Common myeloid progenitor, CD34-positive (primary cell): ENCODE measurements at regions not wholly inside any gene's neighbourhood (a gene's known extent, or its start where the extent isn't known, plus 50 kb on each side); places are given as distances from the start of the nearest gene placed in this dataset.

Source experiments
- CTCF ChIA-PET: fragments of 350-600 bp; sonication (Branson Sonifier 250); formaldehyde crosslinking; loops from one replicate; lab custom pipeline; 2021; ENCODE audit warnings: antibody characterized with exemption; lab: Charles Lee
- POLR2A ChIA-PET: fragments of 350-600 bp; sonication (Branson Sonifier 250); formaldehyde crosslinking; loops from one replicate; lab custom pipeline; 2021; ENCODE audit warnings: antibody characterized with exemption; lab: Charles Lee
- DNase-seq, 3 donors: peaks; one replicate each; pipeline versions ENCODE4 v3.0.0 to v3.0.0-alpha.2; 2013
- H3K27ac ChIP-seq, 2 experiments: 1 replicate in 1 of 2; 2 replicates in 1 of 2; pipeline ENCODE4 v1.7.0; 2013; ENCODE audit warnings: inconsistent platforms in 2 of 2, low read length in 2 of 2, mild to moderate bottlenecking in 2 of 2, low read depth in 1 of 2, moderate library complexity in 1 of 2; ENCODE audit not compliant: severe bottlenecking in 2 of 2, insufficient read depth in 1 of 2, poor library complexity in 1 of 2
- H3K27me3 ChIP-seq, 5 experiments: replicated peaks in 2 of 5; 1 replicate in 3 of 5; 2 replicates in 2 of 5; pipeline versions ENCODE4 v1.6.1 to v1.7.0; 2013; ENCODE audit warnings: low read length in 4 of 5, mild to moderate bottlenecking in 2 of 5, moderate library complexity in 2 of 5, inconsistent platforms in 1 of 5; ENCODE audit not compliant: insufficient read depth in 5 of 5, control insufficient read depth in 4 of 5
- H3K36me3 ChIP-seq, 4 experiments: 1 replicate in 2 of 4; 2 replicates in 2 of 4; pipeline versions ENCODE4 v1.6.1 to v1.7.0; 2013; ENCODE audit warnings: low read length in 3 of 4, control low read depth in 1 of 4, mild to moderate bottlenecking in 1 of 4; ENCODE audit not compliant: control insufficient read depth in 4 of 4, insufficient read depth in 4 of 4
- H3K4me1 ChIP-seq, 4 experiments: 1 replicate in 3 of 4; 2 replicates in 1 of 4; pipeline versions ENCODE4 v1.6.1 to v1.7.1; 2013; ENCODE audit warnings: low read length in 3 of 4, mild to moderate bottlenecking in 3 of 4, control low read depth in 1 of 4, inconsistent platforms in 1 of 4, moderate library complexity in 1 of 4; ENCODE audit not compliant: control insufficient read depth in 4 of 4, insufficient read depth in 4 of 4; ENCODE audit errors: control extremely low read depth in 1 of 4
- H3K4me3 ChIP-seq, 7 experiments: 1 replicate in 4 of 7; 2 replicates in 3 of 7; pipeline versions ENCODE4 v1.5.1 to v1.7.0; 2013; ENCODE audit warnings: mild to moderate bottlenecking in 7 of 7, low read length in 6 of 7, moderate library complexity in 6 of 7, inconsistent platforms in 2 of 7, low read depth in 2 of 7, control low read depth in 1 of 7; ENCODE audit not compliant: insufficient read depth in 4 of 7, control insufficient read depth in 1 of 7; ENCODE audit errors: extremely low read depth in 1 of 7
- H3K9me3 ChIP-seq, 5 experiments: 1 replicate in 4 of 5; 2 replicates in 1 of 5; pipeline versions ENCODE4 v1.6.1 to v1.7.1; 2013; ENCODE audit warnings: low read length in 4 of 5, mild to moderate bottlenecking in 2 of 5, inconsistent platforms in 1 of 5, low read depth in 1 of 5, moderate library complexity in 1 of 5; ENCODE audit not compliant: control insufficient read depth in 4 of 5, insufficient read depth in 2 of 5; ENCODE audit errors: control extremely low read depth in 1 of 5
- WGBS: methylation state at CpG from one replicate; pipeline ENCODE4 v1.1.5; 2013; ENCODE audit not compliant: insufficient coverage; 5-methylcytosine and 5-hydroxymethylcytosine counted together

DNA sequence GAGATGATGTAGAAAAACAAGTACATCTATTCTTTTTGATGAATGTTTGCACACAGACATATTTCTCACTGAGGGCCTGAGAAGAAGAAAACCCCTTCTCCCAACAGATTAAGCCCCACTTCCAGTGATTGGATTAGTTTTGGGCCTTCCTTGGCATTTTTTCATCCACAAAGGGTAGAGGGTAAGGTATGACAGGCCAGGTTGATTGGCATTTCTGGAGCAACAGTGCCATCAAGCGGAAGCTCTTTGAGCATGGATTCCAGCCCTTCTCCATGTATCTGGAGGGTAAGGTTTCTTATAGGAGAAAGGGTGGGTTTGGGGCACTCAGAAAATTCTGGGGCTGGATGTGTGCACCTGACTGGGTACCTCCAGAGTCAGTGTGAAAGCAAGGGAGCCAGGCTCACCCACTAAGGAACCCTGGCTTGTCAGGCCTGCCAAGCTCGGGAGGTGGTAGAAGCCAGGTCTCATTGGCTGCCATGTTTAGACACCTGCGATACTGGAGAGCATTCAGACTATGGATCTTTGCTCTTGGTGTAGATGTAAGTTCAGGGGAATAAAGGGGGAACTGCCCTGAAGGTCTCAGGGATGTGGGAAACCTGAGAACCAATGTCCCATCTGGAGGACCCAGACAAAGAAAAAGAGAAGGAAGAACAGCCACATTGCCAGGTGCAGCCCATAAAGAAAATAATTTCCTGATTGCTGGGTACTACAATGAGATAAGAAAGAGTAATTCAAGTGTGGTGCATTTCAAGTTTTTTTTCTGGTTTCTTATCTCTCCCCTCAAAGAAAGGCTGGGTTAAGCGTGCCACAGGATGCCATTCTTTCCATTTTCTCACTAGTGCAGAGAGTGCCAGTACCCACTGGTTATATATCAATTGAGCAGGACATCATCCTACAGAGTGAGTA is 222.3 kb upstream of the AGTR2 start:
- CTCF ChIA-PET, result no interaction called here

GRCh38 chrX:115949900-115950822 is 220.4 kb upstream of the AGTR2 start:
- Histone ChIP-seq H3K4me3 (no peak overlapping the region), H3K4me1 (peaks cover 0 to 16% (median 7%) of the 10 kb centered on the region in 4 experiments)
- POLR2A ChIA-PET, result no interaction called here

More for the DNA sequence above, 222.3 kb upstream of the AGTR2 start:
- Histone ChIP-seq H3K27me3 (peaks cover 0 to 9% (median 0%) of the 10 kb centered on the region in 5 experiments), H3K4me1 (peaks cover 0 to 16% (median 7%) of the 10 kb centered on the region in 4 experiments), H3K27ac (no peak overlapping the region), H3K4me3 (no peak overlapping the region), H3K9me3 (peaks cover 0 to 2% (median 0%) of the 10 kb centered on the region in 5 experiments), H3K36me3 (peaks cover 0 to 2% (median 0%) of the 10 kb centered on the region in 4 experiments)
- peak in 2 of 3 donors; percentile 48 to 59 for DNase-seq
- POLR2A ChIA-PET, result no interaction called here
- 44% methylated on average over 3 of the region's 4 CpGs for WGBS

GRCh38 chrX:115952417-115953092 is 218.0 kb upstream of the AGTR2 start:
- H3K4me3 ChIP-seq, result no peak overlapping the region
- peaks cover 0 to 16% (median 7%) of the 10 kb centered on the region in 4 experiments for H3K4me1 ChIP-seq
- no peak overlapping the region for H3K27ac ChIP-seq
- CTCF ChIA-PET, result no interaction called here
- no peaks in the 10 kb centered on the region for H3K36me3 ChIP-seq
- H3K27me3 ChIP-seq, result peaks cover 0 to 11% (median 0%) of the 10 kb centered on the region in 5 experiments
- 80% methylated on average over 14 of the region's 14 CpGs for WGBS
- DNase-seq, result peak in 1 of 3 donors; percentile 27
- POLR2A ChIA-PET, result no interaction called here
- H3K9me3 ChIP-seq, result peaks cover 0 to under 1% (median 0%) of the 10 kb centered on the region in 5 experiments

More at GRCh38 chrX:115949900-115950822, 220.4 kb upstream of the AGTR2 start:
- peak in 2 of 3 donors; percentile 53 to 61 for DNase-seq
- WGBS, result 58% methylated on average over 12 of the region's 17 CpGs
- no peak overlapping the region for H3K27ac ChIP-seq
- H3K27me3 ChIP-seq, result peaks cover 0 to 9% (median 0%) of the 10 kb centered on the region in 5 experiments
- peaks cover 0 to 2% (median 0%) of the 10 kb centered on the region in 5 experiments for H3K9me3 ChIP-seq
- peaks cover 0 to 2% (median 0%) of the 10 kb centered on the region in 4 experiments for H3K36me3 ChIP-seq
- CTCF ChIA-PET, result no interaction called here

DNA sequence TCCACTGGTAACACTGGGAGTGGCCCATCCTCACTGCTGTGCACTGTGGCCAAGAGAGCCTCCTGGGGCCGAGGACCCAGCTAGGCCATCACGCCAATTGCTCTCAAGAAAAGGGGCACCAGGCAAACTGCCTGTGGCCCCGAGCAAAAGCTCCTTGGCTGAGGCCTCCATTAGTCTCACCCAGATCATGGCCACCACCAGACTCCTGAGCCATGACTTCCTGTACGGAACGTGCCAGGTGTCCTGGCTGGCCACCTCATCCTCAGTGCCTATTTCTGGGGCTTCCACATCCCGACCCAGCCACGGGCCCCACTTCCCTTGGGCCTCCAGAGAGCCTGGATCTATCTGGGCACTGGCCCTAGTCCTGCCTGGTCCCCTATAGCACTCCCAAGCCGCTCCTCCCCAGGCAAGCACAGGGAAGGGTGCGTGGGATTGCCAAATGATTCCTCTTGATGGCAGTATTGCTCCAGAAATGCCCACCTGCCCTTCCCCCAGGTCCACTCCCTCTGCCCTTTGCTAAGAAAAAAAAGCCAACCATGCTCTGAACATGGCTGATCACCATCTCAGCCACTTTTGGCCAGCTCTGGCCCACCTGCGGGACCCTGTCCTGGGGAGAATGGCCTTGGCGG is 212.6 kb upstream of the AGTR2 start:
- peaks cover 0 to 24% (median 0%) of the 10 kb centered on the region in 5 experiments for H3K27me3 ChIP-seq
- no peak overlapping the region for H3K4me3 ChIP-seq
- no peak overlapping the region for H3K27ac ChIP-seq
- peaks cover 0 to 4% (median 0%) of the 10 kb centered on the region in 4 experiments for H3K4me1 ChIP-seq
- peaks cover 0 to 2% (median 0%) of the 10 kb centered on the region in 5 experiments for H3K9me3 ChIP-seq
- no peaks in the 10 kb centered on the region for H3K36me3 ChIP-seq
- POLR2A ChIA-PET, result no interaction called here
- WGBS, result 74% methylated on average over 7 of the region's 11 CpGs
- CTCF ChIA-PET, result interaction anchor here (0.7 kb wide), 1 partner anchor 1956 kb away, joined by 3 read pairs; no protein-coding TSS in a partner anchor
- peak in 1 of 3 donors; percentile 22 for DNase-seq

DNA sequence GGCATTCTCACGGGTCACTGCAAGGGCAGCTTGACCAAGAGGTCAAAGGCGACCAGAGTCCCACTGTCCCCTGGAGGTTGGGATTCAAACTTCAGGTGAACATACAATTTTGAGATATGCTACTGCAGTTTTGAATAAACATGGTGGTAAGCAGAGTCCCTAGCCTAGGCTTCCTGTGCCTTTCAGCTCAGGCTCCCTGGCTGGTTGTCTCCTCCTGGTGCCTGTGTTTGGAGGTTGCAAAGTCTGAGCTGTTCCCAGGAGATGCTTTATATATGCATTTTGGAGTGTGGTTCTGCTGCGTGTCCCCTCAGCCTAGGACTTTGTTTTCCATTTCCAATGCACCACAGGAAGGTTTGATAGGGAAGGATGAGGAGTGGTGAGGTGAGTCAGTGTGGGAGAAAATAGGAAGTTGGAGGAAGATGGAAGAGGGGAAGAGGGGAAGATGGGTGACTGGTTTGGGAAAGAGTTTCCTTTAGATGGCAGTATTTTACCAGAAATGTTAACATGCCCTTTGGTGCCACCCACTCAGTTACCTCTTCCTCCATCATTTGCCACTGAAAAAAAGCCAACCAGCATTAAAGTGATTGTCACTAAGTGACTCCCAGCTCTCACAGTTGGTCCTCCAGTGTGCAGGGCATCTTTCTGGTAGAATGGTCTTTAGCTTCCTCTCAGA is 211.7 kb upstream of the AGTR2 start:
- Histone ChIP-seq H3K9me3 (peaks cover 0 to 2% (median 0%) of the 10 kb centered on the region in 5 experiments), H3K4me1 (peaks cover 0 to 4% (median 0%) of the 10 kb centered on the region in 4 experiments), H3K27ac (no peak overlapping the region), H3K36me3 (no peaks in the 10 kb centered on the region), H3K4me3 (no peak overlapping the region), H3K27me3 (peaks cover 0 to 24% (median 0%) of the 10 kb centered on the region in 5 experiments)
- WGBS, result 76% methylated on average over 3 of the region's 3 CpGs
- no peak for DNase-seq
- ChIA-PET POLR2A (no interaction called here), CTCF (interaction anchor here (0.7 kb wide), 1 partner anchor 1957 kb away, joined by 3 read pairs; no protein-coding TSS in a partner anchor)
